OCI-LY1 (cell line): ENCODE measurements at regions not wholly inside any gene's neighbourhood (a gene's known extent, or its start where the extent isn't known, plus 50 kb on each side); places are given as distances from the start of the nearest gene placed in this dataset.

Experiments used
- CTCF ChIP-seq: fragments of 200-600 bp; sonication (generic), shearing (Covaris generic); IDR thresholded peaks from 2 replicates; pipeline ENCODE4 v1.5.1; 2017; ENCODE audit warnings: mild to moderate bottlenecking, antibody characterized with exemption, low read length, moderate library complexity, mixed read lengths
- EZH2 ChIP-seq: fragments of 200-600 bp; sonication (generic), shearing (Covaris generic); IDR thresholded peaks from 2 replicates; pipeline ENCODE4 v1.8.0; 2017; ENCODE audit warnings: borderline replicate concordance, mixed run types, mild to moderate bottlenecking, antibody characterized with exemption, low read length, moderate library complexity, mixed read lengths

- TF ChIP-seq CTCF (no peak), EZH2 (no peak)
Measured at GRCh38 chr11:112852143-112852866, 108.9 kb upstream of the NCAM1 start.
